Body of pancreas (tissue), 4 donors: ENCODE measurements at regions not wholly inside any gene's neighbourhood (a gene's known extent, or its start where the extent isn't known, plus 50 kb on each side); places are given as distances from the start of the nearest gene placed in this dataset.
"Not testable (repeated sequence)": the region's sequence is repeated elsewhere in the genome, so short reads cannot be mapped to it uniquely, and the experiment has no call there.

Source experiments
- ATAC-seq: fragments of 150-250 bp; one replicate; pipeline ENCODE4 v1.9.1; 2016
- DNase-seq, 4 donors: peaks; one replicate each; pipeline ENCODE4 v3.0.0-alpha.2; 2019
- H3K27ac ChIP-seq, 4 donors: fragments of 200-600 bp; sonication (generic); 1 replicate in 3 of 4; 2 replicates in 1 of 4; pipeline versions ENCODE4 v1.5.1 to v1.6.1; 2016 to 2019; ENCODE audit warnings: mild to moderate bottlenecking in 1 of 4, mixed read lengths in 1 of 4, moderate library complexity in 1 of 4
- H3K27me3 ChIP-seq, 2 donors: fragments of 200-600 bp; sonication (generic); one replicate each; pipeline ENCODE4 v1.6.0; 2016; ENCODE audit warnings: mild to moderate bottlenecking in 1 of 2
- H3K36me3 ChIP-seq, 2 donors: fragments of 200-600 bp; sonication (generic); replicated peaks in 1 of 2; 2 replicates each; pipeline ENCODE4 v1.5.1; 2016; ENCODE audit warnings: low read depth in 2 of 2; ENCODE audit not compliant: insufficient read depth in 1 of 2
- H3K4me1 ChIP-seq: fragments of 200-600 bp; sonication (generic); one replicate; pipeline ENCODE4 v1.6.0; 2016
- H3K4me3 ChIP-seq, 2 donors: fragments of 200-600 bp; sonication (generic); 1 replicate in 1 of 2; 2 replicates in 1 of 2; pipeline ENCODE4 v1.5.1; 2016 to 2019
- H3K9me3 ChIP-seq, 3 donors: fragments of 200-600 bp; sonication (generic); 1 replicate in 2 of 3; 2 replicates in 1 of 3; pipeline ENCODE4 v1.5.1; 2016
- CTCF ChIP-seq, 7 experiments: fragments of 450-650 bp in 4 of 7; fragments of 200-600 bp in 3 of 7; sonication (generic) in 3 of 7; IDR thresholded peaks; one replicate each; pipeline ENCODE4 v1.5.1; 2016 to 2019; ENCODE audit warnings: antibody characterized with exemption in 7 of 7
- POLR2A ChIP-seq, 3 donors: fragments of 450-650 bp; IDR thresholded peaks; one replicate each; pipeline ENCODE4 v1.6.1; 2016; ENCODE audit warnings: antibody characterized with exemption in 3 of 3, mild to moderate bottlenecking in 2 of 3
- WGBS, 2 donors: methylation state at CpG; one replicate each; pipeline ENCODE4 v1.1.5; 2017; 5-methylcytosine and 5-hydroxymethylcytosine counted together
- intact Hi-C: fragments of 100-400 bp; cut with DNase I; formaldehyde crosslinking; loops from one replicate; pipeline ENCODE4 v1.15.1; 2023

GRCh38 chr2:16057661-16058060 is 117.3 kb downstream of the MYCN start:
- 88% methylated on average over 7 to 10 of the region's 10 CpGs for WGBS, 2 donors
- H3K4me3 ChIP-seq = no peak overlapping the region
- TF ChIP-seq POLR2A (IDR thresholded peaks at IDR 0.05) (no peak), CTCF (IDR thresholded peaks at IDR 0.05) (no peak)
- H3K27me3 ChIP-seq = no peaks in the 10 kb centered on the region
- H3K27ac ChIP-seq = no peak overlapping the region
- DNase-seq (no peak), ATAC-seq (no peak)
- intact Hi-C loops = no loop called here
- no peaks in the 10 kb centered on the region for H3K4me1 ChIP-seq
- H3K9me3 ChIP-seq = no peaks in the 10 kb centered on the region
- H3K36me3 ChIP-seq = no peaks in the 10 kb centered on the region

- no peak overlapping the region for H3K4me3 ChIP-seq
- H3K27me3 ChIP-seq = no peaks in the 10 kb centered on the region
- WGBS, 2 donors = 38 to 39% methylated on average over 7 of the region's 7 CpGs
- no peaks in the 10 kb centered on the region for H3K36me3 ChIP-seq
- DNase-seq (no peak), ATAC-seq (no peak)
- no peaks in the 10 kb centered on the region for H3K4me1 ChIP-seq
- H3K27ac ChIP-seq = no peak overlapping the region
- no peaks in the 10 kb centered on the region for H3K9me3 ChIP-seq
- TF ChIP-seq CTCF (IDR thresholded peaks at IDR 0.05) (no peak), POLR2A (IDR thresholded peaks at IDR 0.05) (no peak)
- intact Hi-C loops = no loop called here
Observed at GRCh38 chr2:16055848-16056580, 115.7 kb downstream of the MYCN start.

- 80 to 81% methylated on average over 7 of the region's 7 CpGs for WGBS, 2 donors
- no peaks in the 10 kb centered on the region for H3K4me1 ChIP-seq
- ATAC-seq (no peak), DNase-seq (no peak)
- H3K27me3 ChIP-seq = no peaks in the 10 kb centered on the region
- no peak overlapping the region for H3K4me3 ChIP-seq
- H3K27ac ChIP-seq = no peak overlapping the region
- TF ChIP-seq CTCF (IDR thresholded peaks at IDR 0.05) (no peak), POLR2A (IDR thresholded peaks at IDR 0.05) (no peak)
- intact Hi-C loops = no loop called here
- H3K36me3 ChIP-seq = no peaks in the 10 kb centered on the region
- no peaks in the 10 kb centered on the region for H3K9me3 ChIP-seq
Observed at GRCh38 chr2:16053437-16054257, 113.3 kb downstream of the MYCN start.

GRCh38 chr2:16052571-16053052 is 112.3 kb downstream of the MYCN start:
- H3K27me3 ChIP-seq, H3K4me1 ChIP-seq, intact Hi-C loops: not testable (repeated sequence)

GRCh38 chr2:16051841-16052564 is 111.7 kb downstream of the MYCN start:
- no peak for ATAC-seq
- H3K27ac ChIP-seq = no peak overlapping the region
- no peak for TF ChIP-seq POLR2A (IDR thresholded peaks at IDR 0.05)
- TF ChIP-seq CTCF (IDR thresholded peaks at IDR 0.05) = no peak
- no peaks in the 10 kb centered on the region for H3K9me3 ChIP-seq
- DNase-seq = no peak
- intact Hi-C loops = no loop called here
- H3K4me3 ChIP-seq = no peak overlapping the region
- H3K27me3 ChIP-seq = no peaks in the 10 kb centered on the region
- WGBS, 2 donors = 86 to 89% methylated on average over 6 of the region's 6 CpGs
- no peaks in the 10 kb centered on the region for H3K4me1 ChIP-seq
- H3K36me3 ChIP-seq = no peaks in the 10 kb centered on the region

More at GRCh38 chr2:16052571-16053052, 112.3 kb downstream of the MYCN start:
- not testable (repeated sequence) for H3K36me3 ChIP-seq, ATAC-seq, DNase-seq, H3K4me3 ChIP-seq, H3K27ac ChIP-seq, H3K9me3 ChIP-seq
- 83 to 84% methylated on average over 6 of the region's 6 CpGs for WGBS, 2 donors
